ENCODE measurements at regions not wholly inside any gene's neighbourhood (a gene's known extent, or its start where the extent isn't known, plus 50 kb on each side); places are given as distances from the start of the nearest gene placed in this dataset.

DNA sequence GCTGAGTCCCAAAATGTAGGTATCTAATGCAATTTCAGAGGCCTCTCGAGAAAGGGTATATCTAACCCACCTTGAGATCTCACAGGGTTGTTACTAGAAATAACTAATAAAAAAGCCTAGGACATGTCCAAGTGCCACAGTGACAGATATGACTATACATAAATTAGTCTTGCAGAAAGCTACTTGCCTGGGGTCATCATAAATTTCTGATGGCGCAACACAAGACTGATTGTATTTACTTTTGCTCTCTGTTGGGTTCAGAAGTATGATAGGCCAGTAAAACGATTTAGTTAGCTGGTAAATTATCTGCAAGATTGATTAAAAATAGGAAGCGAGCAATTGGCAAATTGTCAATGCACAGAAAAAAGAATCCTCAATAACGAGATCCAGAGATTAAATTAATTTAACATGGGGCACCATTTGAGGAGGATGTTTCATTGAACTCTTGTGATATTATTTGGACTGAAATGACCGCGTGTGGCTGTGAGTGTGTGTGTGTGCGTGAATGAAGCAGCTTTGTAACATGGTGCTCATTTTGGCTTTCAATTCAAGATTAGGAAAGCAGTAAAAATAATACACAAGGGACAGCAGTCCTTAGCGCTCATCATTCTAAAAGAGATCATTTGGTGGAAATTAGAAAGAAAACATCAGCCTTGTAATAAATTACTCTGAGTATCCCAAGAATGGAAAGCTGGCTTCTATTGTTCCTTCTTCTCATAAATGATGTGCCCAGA is 157.4 kb upstream of the ZFHX3 start:
- TF ChIP-seq CTCF (optimal IDR thresholded peaks at IDR 0.05 in 1 of 3, IDR thresholded peaks at IDR 0.05 in 1 of 3, conservative IDR thresholded peaks at IDR 0.05 in 1 of 3; ENCODE audit: extremely low read depth in 1 of 3, insufficient read depth in 2 of 3, low read length in 3 of 3) = no peak
- no peak for TF ChIP-seq EZH2 (IDR thresholded peaks at IDR 0.05; ENCODE audit: low read length)

Data from keratinocyte (primary cell).